ENCODE measurements at regions not wholly inside any gene's neighbourhood (a gene's known extent, or its start where the extent isn't known, plus 50 kb on each side); places are given as distances from the start of the nearest gene placed in this dataset.

DNA sequence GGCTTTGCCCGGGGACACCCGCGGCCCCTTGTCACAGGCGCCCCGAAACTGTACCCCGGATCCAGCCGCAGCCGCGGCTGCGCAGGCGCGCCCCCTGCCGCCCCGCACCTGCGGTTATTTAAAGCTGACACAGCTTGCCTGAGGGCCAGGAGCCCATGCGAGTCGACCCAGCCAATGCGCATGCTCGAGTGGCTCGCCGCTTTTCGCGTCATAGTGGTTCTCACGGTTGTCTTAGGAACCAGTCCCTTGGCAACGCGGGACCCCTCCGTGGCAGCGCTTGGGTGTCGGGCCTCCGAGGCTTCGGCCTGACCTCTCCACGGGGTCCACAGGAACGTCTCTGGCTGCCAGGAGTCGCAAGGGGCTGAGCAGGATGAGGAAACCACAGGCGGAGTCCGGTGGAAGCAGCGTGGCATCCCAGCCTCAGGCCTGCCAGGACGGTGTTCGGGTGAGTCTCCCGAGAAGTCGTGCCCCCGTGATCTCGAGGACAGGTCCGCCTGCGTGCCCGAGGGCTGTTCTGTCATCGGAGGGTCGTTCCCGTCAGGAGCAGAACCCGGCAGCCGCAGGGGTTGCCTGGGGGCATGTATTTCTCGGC, 716.9 kb downstream of the KCNJ18 start:
- Histone ChIP-seq H3K27me3 (ENCODE audit: control insufficient read depth, insufficient read depth, low read length) (no peaks in the 10 kb centered on the region), H3K4me3 (ENCODE audit: low read depth, low read length) (no peak overlapping the region), H3K9ac (ENCODE audit: low read depth, low read length) (no peak overlapping the region), H3K4me1 (ENCODE audit: control insufficient read depth, insufficient read depth, low read length) (no peaks in the 10 kb centered on the region), H3K9me3 (ENCODE audit: control insufficient read depth, insufficient read depth, low read length) (peaks cover 19% of the 10 kb centered on the region), H3K36me3 (ENCODE audit: control insufficient read depth, insufficient read depth, low read length) (no peaks in the 10 kb centered on the region)

- no peaks in the 10 kb centered on the region for H3K4me1 ChIP-seq (ENCODE audit: control insufficient read depth, insufficient read depth, low read length)
- no peaks in the 10 kb centered on the region for H3K27me3 ChIP-seq (ENCODE audit: control insufficient read depth, insufficient read depth, low read length)
- H3K36me3 ChIP-seq (ENCODE audit: control insufficient read depth, insufficient read depth, low read length): no peaks in the 10 kb centered on the region
- no peak overlapping the region for H3K9ac ChIP-seq (ENCODE audit: low read depth, low read length)
- no peak overlapping the region for H3K4me3 ChIP-seq (ENCODE audit: low read depth, low read length)
- peaks cover 19% of the 10 kb centered on the region for H3K9me3 ChIP-seq (ENCODE audit: control insufficient read depth, insufficient read depth, low read length)
Observed at GRCh38 chr17:22410136-22410535, 717.8 kb downstream of the KCNJ18 start.

GRCh38 chr17:22411185-22411784, 719.0 kb downstream of the KCNJ18 start:
- Histone ChIP-seq H3K27me3 (ENCODE audit: control insufficient read depth, insufficient read depth, low read length) (no peaks in the 10 kb centered on the region), H3K36me3 (ENCODE audit: control insufficient read depth, insufficient read depth, low read length) (no peaks in the 10 kb centered on the region), H3K4me1 (ENCODE audit: control insufficient read depth, insufficient read depth, low read length) (no peaks in the 10 kb centered on the region), H3K9me3 (ENCODE audit: control insufficient read depth, insufficient read depth, low read length) (peaks cover 19% of the 10 kb centered on the region), H3K4me3 (ENCODE audit: low read depth, low read length) (no peak overlapping the region), H3K9ac (ENCODE audit: low read depth, low read length) (no peak overlapping the region)

- Histone ChIP-seq H3K4me3 (ENCODE audit: low read depth, low read length) (no peak overlapping the region), H3K9me3 (ENCODE audit: control insufficient read depth, insufficient read depth, low read length) (peaks cover 13% of the 10 kb centered on the region), H3K27me3 (ENCODE audit: control insufficient read depth, insufficient read depth, low read length) (no peaks in the 10 kb centered on the region), H3K9ac (ENCODE audit: low read depth, low read length) (no peak overlapping the region), H3K36me3 (ENCODE audit: control insufficient read depth, insufficient read depth, low read length) (no peaks in the 10 kb centered on the region), H3K4me1 (ENCODE audit: control insufficient read depth, insufficient read depth, low read length) (no peaks in the 10 kb centered on the region)
Observed at GRCh38 chr17:22435231-22435974, 743.1 kb downstream of the KCNJ18 start.

GRCh38 chr17:22441776-22442175, 749.5 kb downstream of the KCNJ18 start:
- Histone ChIP-seq H3K9me3 (ENCODE audit: control insufficient read depth, insufficient read depth, low read length) (peaks cover 16% of the 10 kb centered on the region), H3K27me3 (ENCODE audit: control insufficient read depth, insufficient read depth, low read length) (no peaks in the 10 kb centered on the region), H3K4me3 (ENCODE audit: low read depth, low read length) (no peak overlapping the region), H3K36me3 (ENCODE audit: control insufficient read depth, insufficient read depth, low read length) (no peaks in the 10 kb centered on the region), H3K9ac (ENCODE audit: low read depth, low read length) (no peak overlapping the region), H3K4me1 (ENCODE audit: control insufficient read depth, insufficient read depth, low read length) (no peaks in the 10 kb centered on the region)

GRCh38 chr17:22443061-22443460, 750.7 kb downstream of the KCNJ18 start:
- H3K36me3 ChIP-seq (ENCODE audit: control insufficient read depth, insufficient read depth, low read length): no peaks in the 10 kb centered on the region
- no peak overlapping the region for H3K4me3 ChIP-seq (ENCODE audit: low read depth, low read length)
- peaks cover 18% of the 10 kb centered on the region for H3K9me3 ChIP-seq (ENCODE audit: control insufficient read depth, insufficient read depth, low read length)
- H3K27me3 ChIP-seq (ENCODE audit: control insufficient read depth, insufficient read depth, low read length): no peaks in the 10 kb centered on the region
- no peaks in the 10 kb centered on the region for H3K4me1 ChIP-seq (ENCODE audit: control insufficient read depth, insufficient read depth, low read length)
- H3K9ac ChIP-seq (ENCODE audit: low read depth, low read length): no peak overlapping the region

- Histone ChIP-seq H3K4me1 (ENCODE audit: control insufficient read depth, insufficient read depth, low read length) (no peaks in the 10 kb centered on the region), H3K9me3 (ENCODE audit: control insufficient read depth, insufficient read depth, low read length) (peaks cover 4% of the 10 kb centered on the region), H3K27me3 (ENCODE audit: control insufficient read depth, insufficient read depth, low read length) (no peaks in the 10 kb centered on the region), H3K36me3 (ENCODE audit: control insufficient read depth, insufficient read depth, low read length) (no peaks in the 10 kb centered on the region), H3K4me3 (ENCODE audit: low read depth, low read length) (no peak overlapping the region), H3K9ac (ENCODE audit: low read depth, low read length) (no peak overlapping the region)
Observed at GRCh38 chr17:22453181-22453580, 760.9 kb downstream of the KCNJ18 start.

DNA sequence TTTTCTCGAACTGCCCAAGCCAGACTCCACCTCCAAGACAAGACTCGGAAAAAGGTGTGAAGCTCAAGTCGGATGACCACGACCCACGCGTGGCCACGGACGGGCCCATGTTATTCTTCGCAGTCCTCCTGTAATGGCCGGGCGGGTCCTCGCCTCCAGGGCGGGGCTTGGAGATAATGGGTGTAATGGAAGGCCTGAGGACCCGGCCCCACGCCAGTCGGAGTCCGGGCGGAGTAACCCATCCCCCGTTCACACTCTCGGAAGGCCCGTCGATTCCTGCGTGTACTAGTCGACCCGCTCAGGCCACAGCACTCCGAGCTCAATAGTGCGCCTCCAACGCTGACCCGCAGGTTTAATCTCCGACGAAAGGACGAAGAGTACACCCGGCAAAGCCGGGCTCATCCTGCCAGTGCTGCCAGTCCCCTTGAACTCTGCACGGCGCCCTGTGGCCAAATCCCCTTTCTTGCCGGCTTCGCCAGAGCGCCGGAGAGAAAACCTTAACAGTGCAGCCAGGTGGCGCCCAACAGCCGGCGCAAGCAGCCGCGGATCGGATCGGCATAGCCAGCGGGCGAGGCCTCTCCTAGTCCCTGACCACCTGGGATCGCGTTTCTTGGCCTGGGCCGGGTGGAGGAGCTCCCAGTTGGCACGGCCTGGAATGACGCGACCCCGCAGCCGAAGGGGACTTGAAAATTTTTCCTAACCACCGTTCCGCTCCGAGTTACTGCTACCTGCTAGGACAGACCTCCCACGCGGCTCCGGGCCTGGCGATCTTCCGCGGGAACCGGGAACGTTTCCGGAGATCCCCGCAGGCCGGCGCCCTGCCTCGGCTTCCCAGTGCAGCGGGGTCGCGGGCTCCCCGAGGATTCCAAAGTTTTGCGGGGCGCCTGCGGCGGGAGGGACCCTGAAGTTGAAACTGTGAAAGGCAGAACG, 762.0 kb downstream of the KCNJ18 start:
- Histone ChIP-seq H3K36me3 (ENCODE audit: control insufficient read depth, insufficient read depth, low read length) (no peaks in the 10 kb centered on the region), H3K4me3 (ENCODE audit: low read depth, low read length) (no peak overlapping the region), H3K4me1 (ENCODE audit: control insufficient read depth, insufficient read depth, low read length) (no peaks in the 10 kb centered on the region), H3K9ac (ENCODE audit: low read depth, low read length) (no peak overlapping the region), H3K9me3 (ENCODE audit: control insufficient read depth, insufficient read depth, low read length) (peaks cover 4% of the 10 kb centered on the region), H3K27me3 (ENCODE audit: control insufficient read depth, insufficient read depth, low read length) (no peaks in the 10 kb centered on the region)

GRCh38 chr17:22459331-22459952, 767.1 kb downstream of the KCNJ18 start:
- peaks cover 14% of the 10 kb centered on the region for H3K9me3 ChIP-seq (ENCODE audit: control insufficient read depth, insufficient read depth, low read length)
- H3K4me3 ChIP-seq (ENCODE audit: low read depth, low read length): no peak overlapping the region
- H3K27me3 ChIP-seq (ENCODE audit: control insufficient read depth, insufficient read depth, low read length): no peaks in the 10 kb centered on the region
- H3K9ac ChIP-seq (ENCODE audit: low read depth, low read length): no peak overlapping the region
- H3K4me1 ChIP-seq (ENCODE audit: control insufficient read depth, insufficient read depth, low read length): no peaks in the 10 kb centered on the region
- no peaks in the 10 kb centered on the region for H3K36me3 ChIP-seq (ENCODE audit: control insufficient read depth, insufficient read depth, low read length)

- no peaks in the 10 kb centered on the region for H3K4me1 ChIP-seq (ENCODE audit: control insufficient read depth, insufficient read depth, low read length)
Observed at GRCh38 chr17:22459953-22460350, 767.6 kb downstream of the KCNJ18 start.

DNA sequence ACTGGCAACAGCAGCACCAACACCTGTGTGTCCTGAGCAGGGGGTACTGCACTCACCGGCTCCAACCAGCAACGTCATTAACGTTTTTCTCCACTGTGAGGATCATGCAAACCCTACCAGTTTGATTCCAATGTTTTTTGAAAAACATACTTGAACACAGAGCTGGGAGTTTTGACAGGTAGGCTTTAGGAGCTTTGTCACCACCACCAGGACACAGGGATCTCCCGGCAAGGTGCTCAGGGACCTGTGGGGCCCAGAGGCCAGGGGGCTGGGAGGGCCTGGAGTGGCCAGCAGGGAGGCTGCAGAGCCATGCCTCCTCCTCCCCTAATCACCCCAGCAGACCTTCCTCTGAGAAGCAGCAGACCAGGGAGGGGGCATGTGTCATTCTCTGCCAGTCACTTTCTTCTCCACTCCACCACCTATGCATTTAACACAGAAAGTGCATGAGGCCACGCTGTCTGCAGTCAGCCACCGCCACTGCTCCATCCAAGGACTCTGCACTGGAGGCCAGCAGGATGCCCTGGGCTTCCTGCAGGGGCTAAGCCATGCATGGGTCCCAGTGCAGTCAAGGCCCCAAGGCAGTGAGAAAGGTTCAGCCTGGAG, 768.2 kb downstream of the KCNJ18 start:
- H3K9me3 ChIP-seq (ENCODE audit: control insufficient read depth, insufficient read depth, low read length): peaks cover 14% of the 10 kb centered on the region
- no peak overlapping the region for H3K4me3 ChIP-seq (ENCODE audit: low read depth, low read length)
- H3K4me1 ChIP-seq (ENCODE audit: control insufficient read depth, insufficient read depth, low read length): no peaks in the 10 kb centered on the region
- no peaks in the 10 kb centered on the region for H3K36me3 ChIP-seq (ENCODE audit: control insufficient read depth, insufficient read depth, low read length)
- no peak overlapping the region for H3K9ac ChIP-seq (ENCODE audit: low read depth, low read length)
- H3K27me3 ChIP-seq (ENCODE audit: control insufficient read depth, insufficient read depth, low read length): no peaks in the 10 kb centered on the region

More at GRCh38 chr17:22459953-22460350, 767.6 kb downstream of the KCNJ18 start:
- Histone ChIP-seq H3K27me3 (ENCODE audit: control insufficient read depth, insufficient read depth, low read length) (no peaks in the 10 kb centered on the region), H3K36me3 (ENCODE audit: control insufficient read depth, insufficient read depth, low read length) (no peaks in the 10 kb centered on the region), H3K9me3 (ENCODE audit: control insufficient read depth, insufficient read depth, low read length) (peaks cover 14% of the 10 kb centered on the region), H3K4me3 (ENCODE audit: low read depth, low read length) (no peak overlapping the region), H3K9ac (ENCODE audit: low read depth, low read length) (no peak overlapping the region)

All from iPS-15b (cell line).